ENCODE measurements at regions not wholly inside any gene's neighbourhood (a gene's known extent, or its start where the extent isn't known, plus 50 kb on each side); places are given as distances from the start of the nearest gene placed in this dataset.
"Not testable (repeated sequence)": the region's sequence is repeated elsewhere in the genome, so short reads cannot be mapped to it uniquely, and the experiment has no call there.

DNA sequence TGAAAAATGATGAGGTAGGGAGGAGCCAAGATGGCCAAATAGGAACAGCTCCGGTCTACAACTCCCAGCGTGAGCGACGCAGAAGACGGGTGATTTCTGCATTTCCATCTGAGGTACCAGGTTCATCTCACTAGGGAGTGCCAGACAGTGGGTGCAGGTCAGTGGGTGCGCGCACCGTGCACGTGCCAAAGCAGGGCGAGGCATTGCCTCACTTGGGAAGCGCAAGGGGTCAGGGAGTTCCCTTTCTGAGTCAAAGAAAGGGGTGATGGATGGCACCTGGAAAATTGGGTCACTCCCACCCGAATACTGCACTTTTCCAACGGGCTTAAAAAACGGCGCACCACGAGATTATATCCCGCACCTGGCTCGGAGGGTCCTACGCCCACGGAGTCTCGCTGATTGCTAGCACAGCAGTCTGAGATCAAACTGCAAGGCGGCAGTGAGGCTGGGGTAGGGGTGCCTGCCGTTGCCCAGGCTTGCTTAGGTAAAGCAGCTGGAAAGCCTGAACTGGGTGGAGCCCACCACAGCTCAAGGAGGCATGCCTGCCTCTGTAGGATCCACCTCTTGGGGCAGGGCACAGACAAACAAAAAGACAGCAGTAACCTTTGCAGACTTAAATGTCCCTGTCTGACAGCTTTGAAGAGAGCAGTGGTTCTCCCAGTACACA is 230.5 kb downstream of the GOLGA6L6 start:
- POLR2A ChIA-PET, CTCF ChIA-PET: not testable (repeated sequence)

DNA sequence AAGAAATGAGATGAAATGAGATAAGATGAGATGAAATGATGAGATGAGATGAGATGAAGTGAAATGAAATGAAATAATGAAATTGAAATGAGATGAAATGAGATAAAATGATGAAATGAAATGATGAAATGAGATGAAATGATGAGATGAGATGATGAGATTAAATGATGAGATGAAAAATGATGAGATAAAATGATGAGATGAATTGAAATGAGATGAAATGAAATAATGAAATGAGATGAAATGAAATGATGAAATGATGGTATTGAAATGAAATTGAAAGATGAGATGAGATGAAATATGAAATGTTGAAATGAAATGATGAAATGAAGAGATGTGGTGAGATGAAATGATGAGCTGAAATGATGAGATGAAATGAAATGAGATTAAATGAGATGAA is 231.0 kb downstream of the GOLGA6L6 start:
- ChIA-PET POLR2A (no interaction called here), CTCF (no interaction called here)

DNA sequence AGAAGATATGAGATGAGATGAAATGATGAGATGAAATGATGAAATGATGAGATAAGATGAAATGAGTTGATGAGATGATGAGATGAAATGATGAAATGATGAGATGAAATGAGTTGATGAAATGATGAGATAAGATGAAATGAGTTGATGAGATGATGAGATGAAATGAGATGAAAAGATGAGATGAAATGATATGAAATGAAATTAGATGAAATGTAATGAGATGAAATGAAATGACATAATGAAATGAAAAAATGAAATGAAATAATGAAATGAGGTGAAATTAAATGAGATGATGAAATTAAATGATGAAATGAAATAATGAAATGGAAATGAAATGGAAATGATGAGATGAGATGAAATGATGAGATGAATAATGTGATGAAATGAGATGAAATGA is 231.6 kb downstream of the GOLGA6L6 start:
- CTCF ChIA-PET, POLR2A ChIA-PET: not testable (repeated sequence)

DNA sequence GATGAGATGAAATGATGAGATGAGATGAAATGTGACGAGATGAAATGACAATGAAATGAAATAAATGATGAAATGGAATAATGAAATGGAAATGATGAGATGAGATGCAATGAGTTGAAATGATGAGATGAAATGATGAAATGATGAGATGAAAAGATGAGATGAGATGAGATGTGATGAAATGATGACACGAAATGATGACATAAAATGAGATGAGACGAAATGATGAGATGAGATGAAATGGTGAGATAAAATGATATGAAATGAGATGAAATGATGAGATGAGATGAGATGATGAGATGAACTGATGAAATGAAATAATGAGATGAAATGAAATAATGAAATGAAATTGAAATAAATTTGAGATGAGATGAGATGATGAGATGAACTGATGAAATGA is 232.2 kb downstream of the GOLGA6L6 start:
- POLR2A ChIA-PET, CTCF ChIA-PET: not testable (repeated sequence)

DNA sequence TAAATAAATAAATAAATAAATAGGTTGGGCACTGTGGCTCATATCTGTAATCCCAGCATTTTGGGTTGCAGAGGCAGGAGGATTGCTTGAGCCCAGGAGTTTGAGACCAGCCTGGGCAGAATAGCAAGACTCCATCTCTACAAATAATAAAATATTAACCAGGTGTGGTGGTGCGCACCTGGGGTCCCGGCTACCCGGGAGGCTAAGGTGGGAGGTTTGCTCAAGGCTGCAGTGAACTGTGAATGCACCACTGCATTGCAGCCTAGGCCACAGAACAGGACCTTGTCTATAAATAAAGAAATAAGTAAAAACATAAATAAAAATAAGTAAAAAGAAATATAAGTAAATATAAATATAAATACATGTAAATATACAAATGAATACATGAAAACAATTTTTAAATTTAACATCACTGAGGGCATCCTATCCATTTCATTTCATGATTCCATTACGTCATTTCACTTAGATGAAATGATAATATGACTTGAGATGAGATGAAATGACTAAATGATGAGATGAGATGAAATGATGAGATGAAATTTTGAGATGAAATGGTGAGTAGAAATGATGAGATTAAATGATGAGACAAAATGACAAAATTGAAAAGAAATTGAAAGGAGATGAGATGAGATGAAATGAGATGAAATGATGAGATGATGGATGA is 233.4 kb downstream of the GOLGA6L6 start:
- CTCF ChIA-PET, POLR2A ChIA-PET: not testable (repeated sequence)

DNA sequence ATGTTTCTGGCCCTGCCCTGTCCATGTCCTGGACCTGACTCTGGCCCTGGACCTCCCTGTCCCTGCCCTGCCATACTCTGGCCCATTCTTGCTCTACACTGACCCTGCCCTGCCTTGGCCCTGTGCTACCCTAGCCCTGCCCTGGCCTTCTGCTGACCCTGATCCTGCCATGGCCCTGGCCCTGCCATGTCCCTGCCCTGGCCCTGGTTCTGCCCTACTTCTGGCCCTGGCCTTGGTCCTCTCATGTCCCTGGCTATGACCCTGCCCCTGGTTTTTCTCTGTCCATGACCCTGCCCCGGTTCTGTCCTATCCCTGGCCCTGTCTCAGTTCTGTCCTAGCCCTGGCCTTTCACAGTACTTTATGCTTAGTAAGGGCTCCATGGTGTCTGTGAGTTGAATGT is 234.5 kb downstream of the GOLGA6L6 start:
- CTCF ChIA-PET, POLR2A ChIA-PET: not testable (repeated sequence)

DNA sequence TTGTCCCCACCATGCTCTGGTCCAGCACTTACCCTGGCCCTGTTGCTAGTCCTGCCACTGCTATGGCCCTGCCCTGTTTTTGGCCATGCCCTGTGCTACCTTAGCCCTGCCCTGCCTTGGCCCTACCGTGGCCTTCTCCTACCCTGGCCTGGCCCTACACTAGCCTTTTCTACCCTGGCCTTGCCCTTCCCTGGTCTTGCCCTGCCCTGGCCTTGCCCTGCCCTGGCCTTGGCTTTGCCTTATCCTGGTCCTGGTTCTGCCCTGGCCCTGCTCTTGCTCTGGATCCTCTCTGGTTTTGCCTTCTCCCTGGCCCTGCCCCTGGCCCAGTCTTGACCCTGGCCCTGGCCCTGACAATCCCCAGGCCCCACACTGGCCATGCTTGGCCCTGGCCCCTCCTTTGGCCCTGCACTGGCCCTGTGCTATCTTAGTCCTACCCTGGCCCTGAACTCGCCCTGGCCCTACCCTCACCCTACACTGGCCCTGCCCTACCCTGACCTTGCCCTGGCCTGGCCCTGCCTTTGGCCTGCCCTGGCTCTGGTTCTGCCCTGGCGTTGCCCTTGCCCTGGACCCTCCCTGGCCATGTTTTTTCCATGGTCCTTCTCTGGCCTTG is 235.0 kb downstream of the GOLGA6L6 start:
- POLR2A ChIA-PET, CTCF ChIA-PET: not testable (repeated sequence)

DNA sequence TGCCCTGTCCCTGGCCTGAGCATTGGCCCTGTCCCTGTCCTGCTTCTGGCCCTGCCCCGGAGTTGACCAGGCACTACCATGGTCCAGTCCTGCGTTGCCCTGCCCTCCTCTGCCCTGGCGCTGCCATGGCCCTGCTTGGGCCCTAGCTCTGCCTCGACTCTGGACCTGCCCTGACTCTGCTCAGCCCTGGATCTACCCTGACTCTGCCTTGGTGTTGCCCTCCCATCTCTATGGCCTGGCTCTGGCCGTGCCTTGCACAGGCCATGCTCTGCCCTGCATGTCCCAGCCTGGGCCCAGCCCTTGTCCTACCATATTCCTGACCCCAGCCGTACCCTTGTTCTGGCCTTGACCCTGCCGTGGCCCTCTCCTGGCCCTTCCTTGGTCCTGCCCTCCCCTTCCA is 235.7 kb downstream of the GOLGA6L6 start:
- CTCF ChIA-PET, POLR2A ChIA-PET: not testable (repeated sequence)

DNA sequence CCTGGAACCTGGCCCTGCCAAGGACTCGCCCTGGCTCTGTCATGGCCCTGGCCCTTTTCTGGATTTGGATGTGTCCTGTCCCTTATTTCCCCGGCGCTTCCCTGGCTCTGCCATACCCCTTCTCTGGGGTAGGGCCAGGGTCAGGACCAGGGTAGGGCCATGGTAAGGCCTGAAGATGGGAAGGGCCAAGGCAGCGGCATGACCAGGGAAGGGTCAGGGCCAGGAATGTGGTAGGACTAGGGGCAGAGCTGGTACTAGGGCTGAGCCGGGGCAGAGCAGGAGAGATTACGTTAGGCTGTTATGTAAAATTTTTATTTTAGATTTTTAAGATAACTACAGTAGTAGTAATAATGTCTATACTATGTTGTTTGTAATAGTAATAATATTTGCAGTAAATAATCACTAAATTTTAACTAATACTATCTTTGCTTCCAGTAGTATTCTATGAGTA is 236.6 kb downstream of the GOLGA6L6 start:
- POLR2A ChIA-PET, result not testable (repeated sequence)

DNA sequence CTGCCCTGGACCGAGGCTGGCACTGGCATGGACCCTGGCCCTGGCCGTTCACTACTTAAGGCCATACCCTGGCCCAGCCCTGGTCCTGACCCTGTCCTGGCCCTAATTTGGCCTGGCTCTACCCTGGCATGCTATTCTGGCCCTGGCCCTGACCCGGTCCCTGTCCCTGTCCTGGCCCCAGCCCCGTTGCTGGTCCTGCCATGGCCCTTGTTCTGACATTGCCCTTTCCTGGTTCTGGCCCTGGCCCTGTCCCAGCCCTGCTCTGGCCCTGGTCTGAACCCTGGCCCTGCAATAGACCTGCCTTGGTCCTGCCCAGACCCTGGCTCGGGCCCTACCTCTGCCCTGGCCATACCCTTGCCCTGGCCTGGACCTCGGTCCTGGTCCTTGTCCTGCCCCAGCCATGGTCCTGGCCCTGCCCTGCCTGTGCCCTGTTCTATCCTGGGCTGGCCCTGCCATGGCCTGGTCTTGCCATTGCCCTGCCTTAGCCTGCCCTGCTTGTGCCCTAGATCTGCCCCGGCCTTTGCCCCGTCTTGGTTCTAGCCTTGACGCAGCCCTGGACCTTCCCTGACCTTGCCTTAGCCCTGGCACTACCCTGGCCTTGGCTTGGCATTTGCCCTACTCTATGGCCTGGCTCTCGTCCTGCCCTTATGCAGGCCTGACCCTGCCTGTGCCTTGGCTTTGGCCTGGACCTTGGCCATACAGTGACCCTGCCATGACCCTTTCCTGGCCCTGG is 237.2 kb downstream of the GOLGA6L6 start:
- CTCF ChIA-PET, POLR2A ChIA-PET: not testable (repeated sequence)

More for the DNA sequence above, 236.6 kb downstream of the GOLGA6L6 start:
- CTCF ChIA-PET, result not testable (repeated sequence)

DNA sequence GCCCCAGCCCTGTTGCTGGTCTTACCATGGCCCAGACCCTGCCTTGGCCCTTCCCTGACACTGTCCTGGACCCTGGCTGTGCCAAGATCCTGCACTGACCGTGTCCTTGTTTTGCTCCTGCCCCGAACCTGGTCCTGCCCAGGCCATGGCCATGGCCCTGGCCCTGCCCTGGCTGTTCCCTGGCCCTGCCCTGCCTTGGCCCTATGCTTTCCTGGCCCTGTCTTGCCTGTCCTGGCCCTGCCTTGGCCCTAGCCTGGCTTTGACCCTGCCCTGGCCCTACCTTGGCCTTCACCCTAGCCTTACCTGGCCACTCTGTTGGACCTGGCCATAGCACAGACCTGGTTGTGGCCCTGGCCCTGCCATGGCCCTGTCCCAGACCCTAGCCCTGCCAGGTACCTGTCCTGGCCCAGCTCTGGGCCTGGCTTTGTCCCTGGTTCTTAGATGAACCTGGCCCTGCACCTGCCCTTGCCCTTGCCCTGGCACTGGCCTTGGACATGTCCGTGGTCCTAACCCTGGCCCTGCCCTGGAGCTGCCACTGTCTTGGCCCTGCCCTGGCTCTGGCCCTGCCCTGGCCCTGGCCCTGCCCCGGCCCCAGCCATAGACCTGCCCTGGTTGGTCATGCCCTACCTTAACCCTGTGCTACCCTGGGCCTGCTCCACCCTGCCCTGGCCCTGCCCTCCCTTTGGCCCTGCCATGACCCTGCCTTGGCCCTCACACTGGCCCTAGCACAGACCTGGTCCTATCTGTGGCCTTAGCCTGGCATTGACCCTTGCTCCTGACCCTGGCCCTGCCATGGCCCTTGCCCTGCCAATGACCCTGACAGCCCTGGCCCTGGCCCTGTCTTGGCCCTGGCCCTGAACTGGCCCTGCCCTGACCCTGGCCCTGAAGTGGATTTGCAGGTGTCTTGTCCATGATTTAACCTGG is 238.1 kb downstream of the GOLGA6L6 start:
- POLR2A ChIA-PET, CTCF ChIA-PET: not testable (repeated sequence)

DNA sequence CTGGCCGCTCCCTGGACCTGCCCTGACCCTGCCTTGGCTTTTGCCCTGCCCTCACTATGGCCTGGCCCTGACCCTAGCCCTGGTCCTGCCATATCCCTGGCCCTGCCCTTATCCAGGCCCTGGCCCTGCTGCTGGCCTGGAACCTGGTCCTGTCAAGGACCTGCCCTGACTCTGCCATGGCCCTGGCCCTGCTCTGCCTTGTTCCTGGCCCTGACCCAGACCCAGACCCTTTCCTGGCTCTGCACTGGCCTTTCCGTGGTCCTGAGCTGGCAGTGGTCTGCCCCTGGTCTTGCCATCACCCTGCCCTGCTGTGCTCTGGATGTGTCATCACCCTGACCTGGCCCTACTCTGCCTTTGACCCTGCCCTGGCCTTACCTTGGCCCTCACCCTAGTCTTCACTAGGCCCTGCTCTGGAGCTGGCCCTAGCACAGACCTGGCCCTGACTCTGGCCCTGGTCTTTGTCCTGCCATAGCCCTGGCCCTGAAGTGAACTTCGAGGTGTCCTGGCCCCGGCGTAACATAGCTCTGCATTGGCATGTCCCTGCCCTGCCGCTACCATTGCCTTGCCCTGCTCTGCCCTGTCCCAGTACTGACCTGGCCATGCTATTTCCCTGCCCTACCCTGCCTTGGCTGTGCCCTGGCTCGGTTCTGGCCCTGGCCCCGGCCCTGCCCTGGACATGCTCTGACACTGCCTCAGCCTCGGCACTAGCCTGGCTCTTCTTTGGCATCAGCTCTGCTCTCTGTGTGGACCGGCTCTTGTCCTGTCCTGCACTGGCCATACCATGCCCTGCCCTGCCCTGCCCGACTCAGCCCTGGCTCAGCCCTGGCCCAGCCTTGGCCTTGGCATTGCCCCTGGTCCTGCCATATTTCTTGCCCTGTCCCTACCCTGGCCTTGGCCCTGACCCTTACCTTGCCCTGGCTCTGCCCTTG is 239.2 kb downstream of the GOLGA6L6 start:
- CTCF ChIA-PET, POLR2A ChIA-PET: not testable (repeated sequence)

DNA sequence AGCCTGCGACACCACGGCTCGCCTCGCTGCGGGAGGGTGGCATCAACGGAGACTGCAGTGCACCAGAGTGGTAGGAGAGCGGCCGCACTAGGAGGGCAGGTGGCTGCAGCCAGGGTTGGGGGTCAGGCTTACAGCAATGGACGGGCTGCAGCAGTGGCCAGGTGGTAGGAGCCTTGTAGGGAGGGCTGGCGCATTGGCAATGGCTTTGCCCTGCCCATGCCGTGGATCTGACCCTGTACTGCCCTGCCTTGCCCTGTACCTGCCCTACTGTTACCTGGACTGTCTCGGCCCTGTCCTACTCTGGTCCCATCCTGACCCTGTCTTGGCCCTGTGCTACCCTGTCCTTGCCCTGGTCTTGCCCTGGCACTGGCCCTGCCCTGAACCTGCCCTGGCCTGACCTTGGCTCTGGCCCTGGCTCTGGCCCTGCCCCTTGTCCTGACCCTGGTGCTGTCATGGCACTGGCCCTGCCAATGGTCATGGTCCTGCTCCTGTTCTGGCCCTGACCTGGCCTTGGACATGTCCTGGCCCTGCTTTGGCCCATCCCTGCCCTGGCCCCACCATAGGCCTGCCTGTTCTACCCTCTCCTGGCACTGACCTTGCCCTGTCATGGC is 240.0 kb downstream of the GOLGA6L6 start:
- POLR2A ChIA-PET, CTCF ChIA-PET: not testable (repeated sequence)

DNA sequence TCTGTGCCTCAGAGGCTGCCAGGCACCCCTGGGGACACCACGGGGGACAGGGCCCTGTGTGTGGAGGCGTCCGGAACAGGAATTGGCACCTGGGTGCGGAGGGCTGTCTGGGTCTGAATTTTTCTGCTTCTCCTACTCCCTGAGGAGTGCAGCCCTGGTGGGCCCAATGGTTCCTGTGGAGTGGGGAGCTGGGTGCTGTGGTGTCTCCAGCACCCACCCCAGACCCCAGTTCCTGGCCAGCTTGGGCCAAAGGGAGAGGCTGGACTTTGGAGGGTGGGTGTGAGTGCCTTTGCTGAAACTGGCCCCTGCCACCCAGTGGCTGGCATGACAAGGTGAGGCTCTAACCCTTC is 240.6 kb downstream of the GOLGA6L6 start:
- POLR2A ChIA-PET, CTCF ChIA-PET: not testable (repeated sequence)

DNA sequence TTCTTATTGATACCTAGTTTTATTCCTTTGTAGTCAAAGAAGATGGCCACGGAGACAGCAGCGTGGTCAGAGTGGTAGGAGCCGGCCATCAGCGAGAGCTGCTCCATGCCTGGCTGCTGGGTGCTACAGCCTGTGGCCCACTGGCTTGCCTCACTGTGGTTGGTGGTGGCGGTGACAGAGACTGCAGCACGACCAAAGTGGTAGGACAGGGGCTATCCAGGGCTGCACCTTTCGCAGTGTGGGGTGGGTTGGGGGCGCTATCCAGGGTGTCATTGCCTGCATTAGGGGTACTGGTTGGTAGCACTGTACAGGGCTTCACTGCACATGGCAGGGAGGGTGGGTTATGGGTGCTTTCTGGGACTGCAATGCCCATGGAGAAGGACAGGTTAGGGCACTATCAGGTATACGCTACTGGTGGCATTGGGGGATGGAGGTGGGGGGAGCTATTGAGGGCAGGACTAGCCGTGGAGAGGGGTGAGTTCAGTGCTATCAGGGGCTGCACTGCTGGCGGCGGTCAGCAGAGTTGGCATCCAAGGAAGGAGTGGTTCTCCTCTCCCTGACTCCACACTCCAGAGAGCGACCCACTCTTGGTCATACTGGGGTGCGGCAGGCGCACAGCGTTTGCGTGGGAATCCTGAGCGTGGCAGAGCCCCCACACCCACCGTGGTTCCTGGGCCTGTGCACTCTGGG is 241.1 kb downstream of the GOLGA6L6 start:
- POLR2A ChIA-PET, CTCF ChIA-PET: not testable (repeated sequence)

DNA sequence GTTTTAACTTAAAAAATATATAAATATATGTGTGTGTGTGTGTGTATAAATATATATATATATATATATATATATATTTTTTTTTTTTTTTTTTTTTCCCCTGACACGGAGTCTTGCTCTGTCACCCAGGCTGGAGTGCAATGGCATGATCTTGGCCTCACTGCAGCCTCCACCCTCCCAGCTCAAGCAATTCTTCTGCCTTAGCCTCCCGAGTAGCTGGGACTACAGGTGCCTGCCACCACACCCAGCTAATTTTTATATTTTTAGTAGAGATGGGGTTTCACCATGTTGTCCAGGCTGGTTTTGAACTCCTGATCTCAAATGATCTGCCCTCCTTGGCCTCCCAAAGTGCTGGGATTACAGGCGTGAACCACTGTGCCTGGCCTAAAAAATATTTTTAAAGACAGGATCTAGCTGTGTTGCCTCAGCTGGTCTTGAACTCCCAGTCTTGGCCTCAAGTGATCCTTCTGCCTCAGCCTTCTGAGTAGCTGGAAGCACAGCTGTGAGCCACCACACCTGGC is 243.9 kb downstream of the GOLGA6L6 start:
- POLR2A ChIA-PET, CTCF ChIA-PET: not testable (repeated sequence)

DNA sequence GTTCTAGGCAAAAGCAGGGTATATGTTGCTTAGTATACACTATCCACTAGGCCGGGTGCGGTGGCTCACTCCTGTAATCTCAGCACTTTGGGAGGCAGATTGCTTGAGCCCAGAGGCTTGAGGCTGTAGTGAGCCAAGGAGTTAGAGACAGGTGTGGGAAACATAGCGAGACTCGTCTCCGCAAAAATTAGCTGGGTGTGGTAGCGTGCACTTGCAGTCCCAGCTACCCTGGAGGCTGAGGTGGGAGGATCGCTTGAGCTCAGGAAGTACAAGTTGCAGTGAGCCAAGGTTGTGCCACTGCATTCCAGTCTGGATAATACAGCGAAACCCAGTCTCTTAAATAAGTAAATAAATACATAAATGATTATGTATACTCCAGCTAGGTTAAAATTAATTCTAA is 245.3 kb downstream of the GOLGA6L6 start:
- CTCF ChIA-PET, POLR2A ChIA-PET: not testable (repeated sequence)

All from activated CD8-positive, alpha-beta memory T cell treated with anti-CD3 and anti-CD28 coated beads for 36 hours (primary cell).